K562 (cell line): ENCODE measurements at regions not wholly inside any gene's neighbourhood (a gene's known extent, or its start where the extent isn't known, plus 50 kb on each side); places are given as distances from the start of the nearest gene placed in this dataset.

Experiments used
- ATF2 ChIP-seq: sonication (generic); formaldehyde crosslinking; IDR thresholded peaks from 2 replicates; pipeline ENCODE4 v1.8.1; 2022; ENCODE audit warnings: missing genetic modification reagents
- CHD4 ChIP-seq: fragments of 200-600 bp; sonication (generic); IDR thresholded peaks from 3 replicates; pipeline ENCODE4 v1.6.1; 2012; ENCODE audit warnings: low read depth, mild to moderate bottlenecking, mixed read lengths, low read length, inconsistent platforms; ENCODE audit not compliant: insufficient read depth, insufficient replicate concordance, poor library complexity, severe bottlenecking
- CREB3 ChIP-seq: fragments of 450-650 bp; conservative IDR thresholded peaks from 2 replicates; pipeline ENCODE4 v1.6.1; 2016; ENCODE audit warnings: missing genetic modification characterization, low read depth, mild to moderate bottlenecking, missing compliant biosample characterization, moderate library complexity
- E2F5 ChIP-seq: sonication (generic); formaldehyde crosslinking; IDR thresholded peaks from 2 replicates; pipeline ENCODE4 v1.8.0; 2022; ENCODE audit warnings: mild to moderate bottlenecking, missing genetic modification reagents
- ESRRA ChIP-seq: fragments of 450-650 bp; IDR thresholded peaks from 2 replicates; pipeline ENCODE4 v1.6.1; 2014; ENCODE audit warnings: low read depth, mild to moderate bottlenecking, moderate library complexity, borderline replicate concordance
- FOXO4 ChIP-seq: fragments of 450-650 bp; formaldehyde crosslinking; IDR thresholded peaks from 2 replicates; pipeline ENCODE4 v1.4.0; 2020; ENCODE audit warnings: mild to moderate bottlenecking, moderate library complexity
- GABPB2 ChIP-seq: fragments of 250-450 bp; sonication (Bioruptor Pico); conservative IDR thresholded peaks from 2 replicates; pipeline ENCODE4 v1.5.1; 2021; ENCODE audit warnings: mild to moderate bottlenecking
- ILF3 ChIP-seq: fragments of 450-650 bp; IDR thresholded peaks from 2 replicates; pipeline ENCODE4 v1.6.1; 2018; ENCODE audit warnings: antibody characterized with exemption, mild to moderate bottlenecking, moderate library complexity, borderline replicate concordance
- MXD1 ChIP-seq: fragments of 250-450 bp; sonication (Bioruptor Pico); IDR thresholded peaks from 2 replicates; pipeline ENCODE4 v1.8.0; 2021; ENCODE audit warnings: borderline replicate concordance, mild to moderate bottlenecking, moderate library complexity; ENCODE audit not compliant: poor library complexity, severe bottlenecking
- POLR2AphosphoS2 ChIP-seq: IDR thresholded peaks from 2 replicates; pipeline ENCODE4 v1.6.1; 2012; ENCODE audit warnings: low read length, improper control_type of control experiment
- RFX7 ChIP-seq: fragments of 250-450 bp; sonication (Bioruptor Pico); IDR thresholded peaks from 2 replicates; pipeline ENCODE4 v1.5.1; 2021; ENCODE audit warnings: mild to moderate bottlenecking
- SIX5 ChIP-seq, 2 experiments: IDR thresholded peaks; 2 replicates each; pipeline ENCODE4 v1.6.1; 2011; ENCODE audit warnings: low read length in 2 of 2, borderline replicate concordance in 1 of 2, low read depth in 1 of 2, mild to moderate bottlenecking in 1 of 2, moderate library complexity in 1 of 2; ENCODE audit not compliant: insufficient read depth in 1 of 2
- TCF7 ChIP-seq: sonication (generic); IDR thresholded peaks from 2 replicates; pipeline ENCODE4 v1.6.1; 2016; ENCODE audit warnings: antibody characterized with exemption, borderline replicate concordance
- ZNF280B ChIP-seq: fragments of 250-450 bp; sonication (Bioruptor Pico); IDR thresholded peaks from 2 replicates; pipeline ENCODE4 v1.5.1; 2021; ENCODE audit warnings: mild to moderate bottlenecking
- ZNF445 ChIP-seq: fragments of 250-450 bp; sonication (Bioruptor Pico); IDR thresholded peaks from 2 replicates; pipeline ENCODE4 v1.4.0; 2020; ENCODE audit warnings: low read depth, mild to moderate bottlenecking, moderate library complexity
- ZNF655 ChIP-seq: fragments of 250-450 bp; sonication (Bioruptor Pico); IDR thresholded peaks from 2 replicates; pipeline ENCODE4 v1.5.0; 2021
- ZNF695 ChIP-seq: fragments of 450-650 bp; formaldehyde crosslinking; IDR thresholded peaks from 2 replicates; pipeline ENCODE4 v1.4.0; 2020; ENCODE audit warnings: mild to moderate bottlenecking, moderate library complexity
- ZNF79 ChIP-seq: fragments of 250-450 bp; sonication (Bioruptor Pico); IDR thresholded peaks from 2 replicates; pipeline ENCODE4 v1.4.0; 2020; ENCODE audit warnings: low read depth, mild to moderate bottlenecking, moderate library complexity

- TF ChIP-seq FOXO4 (CRISPR knock-in tag): no peak
- no peak for TF ChIP-seq ZNF280B (CRISPR knock-in tag)
- TF ChIP-seq ATF2 (CRISPR knock-in tag): no peak
- no peak for TF ChIP-seq ILF3
- no peak for TF ChIP-seq RFX7 (CRISPR knock-in tag)
- TF ChIP-seq POLR2AphosphoS2: no peak
- TF ChIP-seq SIX5 (IDR thresholded peaks at IDR 0.05; ENCODE audit: borderline replicate concordance in 1 of 2, insufficient read depth in 1 of 2, low read depth in 1 of 2, low read length in 2 of 2): no peak
- TF ChIP-seq ZNF445 (CRISPR knock-in tag): no peak
- TF ChIP-seq TCF7: peak; percentile 64; the same call in 1 of the 2 replicates
- TF ChIP-seq ZNF695 (CRISPR knock-in tag): no peak
- no peak for TF ChIP-seq CHD4
- TF ChIP-seq E2F5: no peak
- 0 out of 2 replicates have a peak, but pooled peaks have one; percentile 33 for TF ChIP-seq CREB3 (tag)
- TF ChIP-seq GABPB2: no peak
- TF ChIP-seq ESRRA: peak; percentile 60; the same call in 1 of the 2 replicates
- TF ChIP-seq ZNF79 (CRISPR knock-in tag): no peak
- no peak for TF ChIP-seq MXD1 (CRISPR knock-in tag)
- no peak for TF ChIP-seq ZNF655 (CRISPR knock-in tag)
Measured at GRCh38 chr12:14257734-14258574, 107.5 kb upstream of the ATF7IP start (continued).
